DMS53 (cell line): ENCODE measurements at regions not wholly inside any gene's neighbourhood (a gene's known extent, or its start where the extent isn't known, plus 50 kb on each side); places are given as distances from the start of the nearest gene placed in this dataset.
"Not testable (repeated sequence)": the region's sequence is repeated elsewhere in the genome, so short reads cannot be mapped to it uniquely, and the experiment has no call there.

Experiments
- DNase-seq: peaks from one replicate; lab custom pipeline; 2025; lab: John Stamatoyannopoulos, UW

DNA sequence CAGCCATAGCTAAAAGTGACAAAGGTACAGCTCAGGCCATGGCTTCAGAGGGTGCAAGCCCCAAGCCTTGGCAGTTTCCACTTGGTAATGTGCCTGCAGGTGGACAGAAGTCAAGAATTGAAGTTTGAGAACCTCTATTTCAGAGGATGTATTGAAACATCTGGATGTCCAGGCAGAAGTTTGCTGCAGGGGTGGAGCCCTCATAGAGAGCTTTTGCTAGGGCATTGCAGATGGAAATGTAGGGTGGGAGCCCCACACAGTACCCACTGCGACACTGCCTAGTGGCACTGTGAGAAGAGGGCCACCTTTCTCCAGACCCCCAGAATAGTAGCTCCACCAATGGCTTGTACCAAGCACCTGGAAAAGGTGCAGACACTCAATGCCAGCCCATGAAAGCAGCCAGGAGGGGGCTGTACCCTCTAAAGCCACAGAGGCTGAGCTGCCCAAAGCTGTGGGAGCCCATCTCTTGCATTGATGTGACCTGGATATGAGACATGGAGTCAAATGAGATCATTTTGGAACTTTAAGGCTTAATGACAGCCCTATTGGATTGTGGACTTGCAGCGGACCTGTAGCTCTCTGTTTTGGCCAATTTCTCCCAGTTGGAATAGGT lies 1299.4 kb upstream of the MAP3K7 start:
- DNase-seq: peak; percentile 29

GRCh38 chr6:91881791-91882190 lies 1294.9 kb upstream of the MAP3K7 start:
- not testable (repeated sequence) for DNase-seq

GRCh38 chr6:91879386-91879995 lies 1292.6 kb upstream of the MAP3K7 start:
- no peak for DNase-seq

GRCh38 chr6:91877994-91878393 lies 1291.1 kb upstream of the MAP3K7 start:
- DNase-seq: no peak

GRCh38 chr6:91874971-91875370 lies 1288.1 kb upstream of the MAP3K7 start:
- DNase-seq: no peak

- no peak for DNase-seq
Observed at GRCh38 chr6:91868539-91869202, 1281.8 kb upstream of the MAP3K7 start.

DNA sequence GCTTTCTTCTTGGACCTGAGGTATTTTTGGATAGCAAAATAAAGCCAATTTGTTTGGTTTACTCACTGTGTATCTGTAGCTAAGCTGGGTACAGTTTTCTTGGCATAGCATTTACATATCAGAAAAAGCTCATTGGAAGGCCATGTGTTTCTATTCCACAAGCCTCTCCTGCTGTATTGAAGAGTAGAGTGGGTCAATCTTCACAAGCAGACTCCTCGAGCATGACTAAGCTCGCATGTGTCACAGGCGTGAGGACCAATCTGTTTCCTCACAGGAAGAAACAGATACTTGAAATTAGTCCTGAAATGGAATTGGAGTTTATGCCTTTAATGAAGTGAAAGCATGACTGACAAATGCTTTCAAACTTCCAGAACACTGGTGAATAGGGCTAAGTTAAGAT lies 1279.0 kb upstream of the MAP3K7 start:
- peak; percentile 9 for DNase-seq

DNA sequence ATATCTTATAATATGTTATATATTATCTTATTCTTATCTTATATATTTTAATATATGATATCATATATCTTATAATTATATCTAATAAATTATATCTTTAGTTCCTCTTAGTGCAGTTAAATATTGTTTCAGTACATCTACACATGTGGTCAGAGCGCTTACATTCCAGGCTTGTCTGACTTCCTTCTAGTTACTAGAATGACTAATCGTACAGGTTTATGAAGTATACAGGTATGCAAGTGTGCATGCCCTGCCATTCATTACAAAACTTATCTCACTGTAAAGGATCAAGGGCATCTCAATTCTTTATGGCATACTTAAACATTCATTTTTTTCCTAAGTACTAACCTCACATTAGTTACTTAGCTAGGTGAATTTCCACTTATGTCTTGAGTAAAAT lies 1278.0 kb upstream of the MAP3K7 start:
- peak; percentile 5 for DNase-seq

- DNase-seq: peak; percentile 59
Observed at GRCh38 chr6:91860541-91861335, 1273.9 kb upstream of the MAP3K7 start.

DNA sequence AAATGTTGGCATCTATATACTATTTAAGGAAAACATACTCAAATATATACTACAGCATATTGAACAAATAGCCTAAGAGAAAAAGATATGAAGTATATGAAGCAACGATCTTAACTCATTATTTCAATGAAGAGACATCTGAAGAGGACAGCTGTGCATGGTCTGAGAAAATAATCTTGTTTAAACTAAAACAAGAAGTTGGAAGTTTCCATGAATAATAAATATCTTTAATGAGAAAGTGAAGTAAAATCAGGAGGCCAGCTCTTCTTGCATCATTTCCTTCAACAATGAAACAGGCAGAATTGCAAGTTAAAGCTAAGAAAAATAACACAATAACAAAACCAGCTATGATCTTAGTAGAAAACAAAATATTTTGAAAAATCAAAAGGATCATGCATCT lies 1265.4 kb upstream of the MAP3K7 start:
- DNase-seq: no peak

- DNase-seq: no peak
Observed at GRCh38 chr6:91834813-91835212, 1247.9 kb upstream of the MAP3K7 start.

- DNase-seq: no peak
Observed at GRCh38 chr6:91827151-91827550, 1240.3 kb upstream of the MAP3K7 start.

GRCh38 chr6:91826128-91826527 lies 1239.3 kb upstream of the MAP3K7 start:
- no peak for DNase-seq

GRCh38 chr6:91824331-91824730 lies 1237.5 kb upstream of the MAP3K7 start:
- DNase-seq: no peak

DNA sequence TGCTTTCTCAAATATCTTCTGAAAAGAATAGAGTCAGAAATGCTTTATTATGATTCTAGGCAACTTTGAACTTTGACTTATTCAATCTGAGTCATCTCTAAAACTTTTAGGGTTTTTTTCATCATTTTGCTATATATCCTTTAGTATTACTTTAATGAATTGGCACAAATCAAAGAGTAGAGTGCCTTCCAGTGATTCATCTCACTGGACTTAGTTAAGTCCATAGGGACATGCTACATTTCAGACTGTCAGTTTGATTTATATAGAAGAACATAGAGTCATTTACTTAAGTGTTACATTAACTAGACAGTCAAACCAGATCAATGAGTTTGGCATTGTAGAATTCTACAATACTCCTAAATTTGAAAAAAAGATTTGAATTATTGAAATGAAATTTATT lies 1235.7 kb upstream of the MAP3K7 start:
- no peak for DNase-seq

- DNase-seq: no peak
Observed at GRCh38 chr6:91816335-91816734, 1229.5 kb upstream of the MAP3K7 start.

GRCh38 chr6:91813641-91814040 lies 1226.8 kb upstream of the MAP3K7 start:
- DNase-seq: no peak

DNA sequence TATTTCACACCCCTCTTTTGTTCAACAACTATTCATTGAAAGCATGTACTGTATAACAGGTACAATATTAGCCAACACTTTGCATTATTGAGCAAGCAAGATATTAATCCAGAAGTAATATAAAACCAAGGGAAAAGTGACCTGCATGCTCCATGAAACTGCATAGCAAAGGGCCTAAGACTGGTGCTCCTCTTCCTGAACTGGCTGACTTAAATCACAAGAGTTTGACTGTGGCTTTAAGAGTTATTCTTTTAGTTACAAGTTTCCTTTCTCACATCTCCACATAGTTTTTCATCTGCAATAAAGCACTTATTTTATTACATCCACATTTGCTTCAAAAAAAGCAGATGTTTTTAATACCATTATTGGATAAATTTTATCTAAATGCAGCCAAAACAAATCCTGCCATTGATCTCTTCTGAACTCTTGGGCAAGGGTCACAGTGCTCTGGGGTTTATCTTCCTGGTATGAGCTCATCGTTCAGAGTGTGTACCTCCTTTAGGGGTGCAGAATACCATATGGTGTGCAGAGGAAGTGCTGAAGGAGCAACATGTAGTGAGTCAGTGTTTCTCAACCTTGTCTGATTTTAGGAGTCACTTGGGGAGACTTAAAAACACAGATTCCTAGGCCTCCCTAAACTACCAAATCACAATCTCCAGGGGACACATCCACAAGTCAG lies 1225.9 kb upstream of the MAP3K7 start:
- peak; percentile 7 for DNase-seq

DNA sequence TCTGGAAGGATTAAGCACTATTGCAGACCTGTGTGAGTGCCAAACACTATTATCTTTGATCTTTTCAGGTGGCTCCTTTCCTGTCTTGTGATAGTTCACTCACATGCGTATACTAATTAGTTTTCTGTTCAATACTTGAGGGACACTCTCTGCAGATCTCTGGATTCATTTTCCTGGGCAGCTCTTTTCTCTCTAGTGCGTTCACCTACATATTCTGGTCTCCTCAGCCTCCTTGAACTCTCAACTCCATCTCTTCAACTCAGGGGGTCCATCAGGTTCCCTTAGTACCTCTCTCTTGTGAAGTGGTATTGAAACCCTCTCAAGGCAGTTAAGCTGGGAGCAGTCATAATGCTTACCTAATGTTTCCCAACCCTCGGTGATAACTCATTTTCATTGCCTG lies 1218.1 kb upstream of the MAP3K7 start:
- no peak for DNase-seq

DNA sequence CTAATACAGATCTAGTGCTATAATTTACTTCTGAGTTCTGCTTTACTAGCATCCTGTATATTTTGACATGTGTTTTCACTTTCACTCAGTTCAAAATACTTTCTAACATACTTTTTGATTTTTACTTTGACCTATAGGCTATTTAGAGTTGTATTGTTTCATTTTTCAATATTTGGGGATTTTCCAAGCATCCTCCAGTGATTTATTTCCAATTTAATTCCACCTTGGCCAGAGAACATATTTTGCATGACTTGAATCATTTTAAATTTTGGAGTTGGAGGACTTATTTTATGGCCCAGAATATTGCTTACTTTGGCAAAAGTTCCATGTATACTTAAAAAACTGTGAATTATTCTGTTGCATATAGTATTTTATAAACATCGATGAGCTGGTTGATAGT lies 1215.6 kb upstream of the MAP3K7 start:
- DNase-seq: no peak

GRCh38 chr6:91796603-91797002 lies 1209.7 kb upstream of the MAP3K7 start:
- DNase-seq: no peak

- DNase-seq: no peak
Observed at GRCh38 chr6:91788501-91788900, 1201.6 kb upstream of the MAP3K7 start.
